ENCODE measurements at regions not wholly inside any gene's neighbourhood (a gene's known extent, or its start where the extent isn't known, plus 50 kb on each side); places are given as distances from the start of the nearest gene placed in this dataset.
"Not testable (repeated sequence)": the region's sequence is repeated elsewhere in the genome, so short reads cannot be mapped to it uniquely, and the experiment has no call there.

DNA sequence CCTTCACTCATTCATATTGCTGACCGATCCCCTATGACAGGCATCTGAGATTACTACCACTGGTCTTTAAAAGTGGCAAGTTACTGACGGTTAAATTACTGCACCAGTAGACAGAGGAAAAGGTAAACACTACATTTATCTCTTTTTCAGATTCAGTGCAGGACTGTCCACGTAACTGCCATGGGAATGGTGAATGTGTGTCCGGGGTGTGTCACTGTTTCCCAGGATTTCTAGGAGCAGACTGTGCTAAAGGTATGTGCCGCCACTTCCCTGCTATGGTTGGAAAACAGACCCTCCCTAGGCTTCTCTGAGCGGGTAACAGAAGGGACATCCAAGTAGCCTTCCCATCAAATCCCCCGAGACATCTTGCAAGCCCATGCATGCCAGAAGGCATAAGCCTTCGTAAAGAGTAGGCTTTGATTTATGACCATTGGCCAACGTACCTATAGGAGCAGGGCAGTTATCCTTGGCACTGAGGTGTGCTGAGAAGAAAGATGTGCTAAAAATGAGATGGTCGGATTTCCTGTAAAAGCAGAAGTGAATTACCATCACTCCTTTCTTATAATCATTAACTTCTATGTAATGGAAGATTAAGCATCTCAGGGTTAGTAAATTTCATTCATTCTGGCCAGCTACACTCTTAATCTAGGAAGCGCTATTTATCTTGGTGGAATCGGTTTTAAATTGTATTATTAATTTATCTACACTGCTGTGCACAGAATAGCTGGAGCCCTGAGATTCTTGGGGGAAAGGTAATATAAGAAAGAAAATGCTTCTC, 193.4 kb upstream of the WWC1 start:
- Histone ChIP-seq H3K27ac (ENCODE audit: low read depth) (no peak overlapping the region), H3K4me1 (ENCODE audit: insufficient read depth) (no peaks in the 10 kb centered on the region), H3K4me3 (ENCODE audit: low read depth, low read length) (no peak overlapping the region), H3K36me3 (ENCODE audit: insufficient read depth) (no peaks in the 10 kb centered on the region)
- no peak for DNase-seq (ENCODE audit: extremely low spot score)
- 71% methylated on average over 12 of the region's 12 CpGs for WGBS

DNA sequence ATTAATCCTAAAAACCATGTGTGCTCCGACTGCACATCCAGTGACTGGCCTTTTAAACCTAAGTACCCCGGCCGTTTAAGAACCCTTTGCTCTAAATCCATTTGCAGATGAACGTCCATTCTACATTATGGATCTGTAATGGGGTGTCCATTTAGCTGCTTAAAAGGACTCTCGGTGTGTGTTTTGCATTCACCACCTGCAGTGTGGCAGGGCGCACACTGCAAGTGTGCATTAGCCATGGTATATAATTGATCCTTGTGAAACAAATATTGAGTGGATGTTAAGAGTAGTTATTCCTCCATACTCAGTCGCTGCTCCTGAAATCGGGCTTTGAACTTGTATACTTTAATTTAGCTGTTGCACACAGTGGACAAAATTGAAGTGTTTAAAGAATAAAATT, 190.1 kb upstream of the WWC1 start:
- H3K36me3 ChIP-seq (ENCODE audit: insufficient read depth): no peaks in the 10 kb centered on the region
- no peak overlapping the region for H3K4me3 ChIP-seq (ENCODE audit: low read depth, low read length)
- WGBS: 87% methylated on average over 8 of the region's 8 CpGs
- no peaks in the 10 kb centered on the region for H3K4me1 ChIP-seq (ENCODE audit: insufficient read depth)
- H3K27ac ChIP-seq (ENCODE audit: low read depth): no peak overlapping the region
- no peak for DNase-seq (ENCODE audit: extremely low spot score)

DNA sequence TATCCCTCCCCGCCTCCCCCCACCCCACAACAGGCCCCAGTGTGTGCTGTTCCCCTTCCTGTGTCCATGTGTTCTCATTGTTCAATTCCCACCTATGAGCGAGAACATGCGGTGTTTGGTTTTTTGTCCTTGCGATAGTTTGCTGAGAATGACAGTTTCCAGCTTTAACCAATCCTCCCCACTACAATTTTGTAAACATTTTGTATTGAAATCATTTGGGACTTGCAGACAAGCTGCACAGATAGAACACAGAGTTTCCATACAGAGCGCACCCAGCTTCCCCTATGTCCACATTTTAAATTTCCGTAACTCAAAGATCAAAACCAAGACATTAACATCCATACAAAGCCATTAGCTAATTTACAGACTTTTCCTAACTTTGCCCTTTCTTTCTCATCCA, 188.4 kb upstream of the WWC1 start:
- WGBS: 82% methylated on average over 6 of the region's 6 CpGs
- not testable (repeated sequence) for H3K36me3 ChIP-seq (ENCODE audit: insufficient read depth); H3K27ac ChIP-seq (ENCODE audit: low read depth); H3K4me1 ChIP-seq (ENCODE audit: insufficient read depth); H3K4me3 ChIP-seq (ENCODE audit: low read depth, low read length); DNase-seq (ENCODE audit: extremely low spot score)

DNA sequence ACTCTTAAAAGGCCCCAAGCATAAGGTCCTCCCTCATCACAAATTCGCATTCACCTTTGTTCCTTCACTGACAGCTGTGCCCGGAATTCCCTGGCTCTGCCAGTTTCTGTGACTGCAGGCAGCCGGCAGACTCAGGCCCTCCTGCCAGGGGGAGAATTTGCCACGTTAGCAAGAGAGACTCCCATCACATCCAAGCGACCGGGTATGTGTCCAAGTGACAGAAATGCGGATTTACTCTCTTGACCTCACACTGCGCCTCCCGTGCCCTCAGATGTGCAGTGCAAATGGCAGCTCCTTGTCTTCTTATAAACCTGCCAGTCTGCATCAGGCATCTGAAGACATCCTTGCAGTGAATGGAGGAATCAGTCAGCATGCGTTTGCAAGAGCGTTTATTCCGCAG, 187.1 kb upstream of the WWC1 start:
- DNase-seq (ENCODE audit: extremely low spot score): no peak
- WGBS: 89% methylated on average over 12 of the region's 12 CpGs
- no peak overlapping the region for H3K27ac ChIP-seq (ENCODE audit: low read depth)

DNA sequence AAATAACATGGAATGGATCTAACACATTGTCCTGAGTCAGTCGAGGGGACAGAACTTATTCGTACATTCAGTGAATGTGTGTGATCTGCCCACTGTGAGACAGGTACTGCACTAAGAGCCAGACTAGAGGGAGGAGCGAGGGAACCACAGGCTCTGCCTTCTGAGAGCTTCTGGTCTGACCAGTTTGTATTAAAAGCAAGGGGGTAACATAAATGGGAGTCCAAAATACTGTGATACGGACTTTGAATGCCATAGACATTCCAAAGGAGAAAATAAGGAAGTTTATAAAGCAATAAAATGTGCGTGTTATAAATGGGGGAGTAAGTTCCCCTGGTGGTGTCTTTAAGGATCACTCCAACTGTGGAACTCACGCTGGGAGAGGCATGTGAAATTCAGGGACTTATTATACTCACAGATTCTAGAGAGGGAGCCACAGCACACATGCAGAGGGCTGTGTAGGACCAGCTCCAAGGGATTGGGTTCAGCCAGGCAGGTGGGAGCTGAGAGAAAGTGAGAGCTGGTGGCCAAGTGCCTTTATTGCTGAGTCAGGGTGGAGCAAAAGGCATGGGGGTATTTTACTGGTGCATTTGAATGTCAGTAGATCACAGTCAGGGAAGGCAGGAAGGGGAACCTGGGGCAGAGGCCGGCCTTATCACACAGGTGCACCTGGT, 186.5 kb upstream of the WWC1 start:
- H3K4me3 ChIP-seq (ENCODE audit: low read depth, low read length): no peak overlapping the region
- H3K27ac ChIP-seq (ENCODE audit: low read depth): no peak overlapping the region
- no peak for DNase-seq (ENCODE audit: extremely low spot score)
- no peaks in the 10 kb centered on the region for H3K36me3 ChIP-seq (ENCODE audit: insufficient read depth)
- 63% methylated on average over 7 of the region's 7 CpGs for WGBS
- H3K4me1 ChIP-seq (ENCODE audit: insufficient read depth): no peaks in the 10 kb centered on the region

More for the DNA sequence above, 187.1 kb upstream of the WWC1 start:
- Histone ChIP-seq H3K4me3 (ENCODE audit: low read depth, low read length) (no peak overlapping the region), H3K36me3 (ENCODE audit: insufficient read depth) (no peaks in the 10 kb centered on the region), H3K4me1 (ENCODE audit: insufficient read depth) (no peaks in the 10 kb centered on the region)

DNA sequence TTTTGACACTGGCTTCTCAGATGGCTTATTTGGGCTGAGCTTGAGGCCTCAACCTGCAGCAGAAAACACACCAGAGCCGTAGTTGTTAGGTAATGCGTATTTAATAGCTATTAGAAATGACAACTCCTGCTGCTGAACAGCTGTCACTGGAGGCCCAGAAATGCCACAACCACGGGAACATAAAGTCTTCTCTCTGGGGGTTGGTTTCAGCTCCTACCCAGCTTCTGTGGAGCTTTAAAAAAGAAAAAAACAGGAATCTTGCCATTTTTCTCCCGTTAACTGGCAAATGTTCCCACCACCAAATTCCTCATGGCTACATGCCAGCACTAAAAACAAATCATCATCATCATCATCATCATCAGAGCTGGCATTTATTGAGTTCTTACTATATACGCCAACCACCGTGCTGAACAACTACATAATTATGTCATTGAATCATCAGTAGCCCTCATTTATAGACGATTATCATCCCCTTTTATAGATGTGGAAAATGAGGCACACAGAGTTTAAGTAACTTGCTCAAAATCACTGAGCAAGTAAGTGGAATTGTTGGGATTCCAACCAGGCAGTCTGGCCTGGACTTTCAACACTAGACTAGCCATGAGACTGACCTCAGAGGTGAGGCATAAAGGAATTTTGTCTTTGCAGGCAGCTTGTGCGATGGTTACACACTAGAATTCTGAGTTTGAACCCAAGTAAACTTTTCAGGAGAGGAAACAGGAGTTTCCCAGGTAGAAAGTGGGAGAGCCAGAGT, 185.3 kb upstream of the WWC1 start:
- Histone ChIP-seq H3K27ac (ENCODE audit: low read depth) (no peak overlapping the region), H3K36me3 (ENCODE audit: insufficient read depth) (no peaks in the 10 kb centered on the region), H3K4me3 (ENCODE audit: low read depth, low read length) (no peak overlapping the region), H3K4me1 (ENCODE audit: insufficient read depth) (no peaks in the 10 kb centered on the region)
- WGBS: 54% methylated on average over 8 of the region's 8 CpGs
- no peak for DNase-seq (ENCODE audit: extremely low spot score)

DNA sequence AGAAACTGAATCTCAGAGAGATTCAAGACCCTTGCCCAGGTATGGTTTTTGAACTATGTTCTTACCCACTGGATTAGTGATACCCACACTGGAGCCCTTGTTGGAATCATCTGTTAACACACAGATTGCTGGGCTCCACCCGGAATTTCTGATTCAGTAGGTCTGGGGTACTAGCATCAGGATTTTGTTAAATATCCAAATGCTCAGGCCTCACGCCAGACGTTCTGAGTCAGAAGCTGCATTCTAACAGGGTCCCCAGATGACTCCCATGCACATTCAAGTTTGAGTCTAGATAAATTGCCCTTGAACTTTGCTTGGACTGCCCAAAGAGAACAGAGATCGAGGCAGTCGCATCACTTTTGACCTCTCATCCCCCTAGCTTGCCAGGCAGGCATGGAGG, 182.0 kb upstream of the WWC1 start:
- H3K4me3 ChIP-seq (ENCODE audit: low read depth, low read length): no peak overlapping the region
- no peak overlapping the region for H3K27ac ChIP-seq (ENCODE audit: low read depth)
- H3K4me1 ChIP-seq (ENCODE audit: insufficient read depth): no peaks in the 10 kb centered on the region
- 74% methylated on average over 5 of the region's 5 CpGs for WGBS
- H3K36me3 ChIP-seq (ENCODE audit: insufficient read depth): no peaks in the 10 kb centered on the region
- no peak for DNase-seq (ENCODE audit: extremely low spot score)

DNA sequence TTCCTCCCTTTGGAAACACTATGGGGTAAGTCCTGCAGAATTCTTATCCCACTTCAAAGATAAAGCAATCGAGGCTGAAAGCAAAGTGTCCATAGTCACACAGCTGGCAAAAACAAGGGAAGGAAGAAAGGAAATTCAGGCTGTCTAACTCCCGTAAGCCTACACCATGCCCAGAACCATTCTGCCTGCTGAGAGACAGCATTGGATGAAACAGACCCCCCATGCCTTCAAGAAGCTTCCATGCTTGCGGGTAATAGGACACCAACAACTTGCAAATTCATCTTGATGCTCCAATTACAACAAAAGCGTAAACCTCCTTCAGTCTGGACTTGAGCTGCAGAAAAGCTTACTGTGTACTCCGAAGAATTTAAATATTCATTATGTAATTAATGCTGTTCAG, 181.1 kb upstream of the WWC1 start:
- Histone ChIP-seq H3K4me1 (ENCODE audit: insufficient read depth) (no peaks in the 10 kb centered on the region), H3K4me3 (ENCODE audit: low read depth, low read length) (no peak overlapping the region), H3K27ac (ENCODE audit: low read depth) (no peak overlapping the region), H3K36me3 (ENCODE audit: insufficient read depth) (no peaks in the 10 kb centered on the region)
- DNase-seq (ENCODE audit: extremely low spot score): no peak
- 84% methylated on average over 5 of the region's 5 CpGs for WGBS

DNA sequence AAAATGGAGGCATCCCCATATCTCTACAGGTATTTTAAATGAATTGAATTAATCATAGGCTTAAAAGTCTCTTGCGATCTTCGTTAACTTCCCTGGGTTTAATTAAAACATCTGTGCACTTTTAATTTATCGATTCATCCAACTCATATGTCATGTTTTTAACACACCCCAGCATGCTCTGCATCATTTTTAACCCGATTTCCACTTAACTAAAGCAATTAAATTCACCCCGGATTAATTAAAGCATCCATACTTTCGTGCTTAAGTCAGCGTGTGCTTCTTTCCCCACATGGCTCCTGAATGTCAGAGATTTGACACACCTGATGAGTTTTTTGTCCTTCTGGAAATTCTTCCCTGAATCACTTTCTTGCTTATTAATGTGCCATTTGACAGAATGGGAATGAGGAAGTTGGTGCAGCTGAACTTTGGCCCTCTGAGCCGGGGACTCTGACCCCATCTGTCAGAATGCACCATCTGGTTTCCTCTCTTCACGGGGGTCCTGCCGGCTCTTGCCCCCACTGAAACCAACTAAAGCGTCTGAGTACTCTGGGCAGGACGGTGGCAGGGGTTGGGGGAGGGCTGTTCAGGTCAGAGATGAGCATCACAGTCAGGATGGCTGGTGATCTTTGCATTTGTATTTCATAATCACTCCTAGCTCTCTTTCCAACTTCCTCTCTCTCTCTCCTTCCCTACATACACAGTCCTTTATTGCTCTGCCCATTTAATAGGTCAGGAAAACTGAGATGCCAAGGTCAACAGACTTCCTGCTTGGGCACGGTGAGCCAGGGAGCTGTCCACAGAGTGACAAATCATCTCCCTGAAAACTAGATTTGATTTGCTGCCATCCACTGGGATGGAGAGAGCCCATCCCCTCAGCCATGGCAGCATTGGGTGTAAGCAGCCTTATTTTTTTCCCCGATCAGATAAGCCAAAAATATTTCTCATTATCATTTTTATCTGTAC, 180.3 kb upstream of the WWC1 start:
- H3K4me1 ChIP-seq (ENCODE audit: insufficient read depth): no peaks in the 10 kb centered on the region
- no peaks in the 10 kb centered on the region for H3K36me3 ChIP-seq (ENCODE audit: insufficient read depth)
- no peak overlapping the region for H3K4me3 ChIP-seq (ENCODE audit: low read depth, low read length)
- WGBS: 68% methylated on average over 14 of the region's 14 CpGs
- no peak for DNase-seq (ENCODE audit: extremely low spot score)
- H3K27ac ChIP-seq (ENCODE audit: low read depth): no peak overlapping the region

DNA sequence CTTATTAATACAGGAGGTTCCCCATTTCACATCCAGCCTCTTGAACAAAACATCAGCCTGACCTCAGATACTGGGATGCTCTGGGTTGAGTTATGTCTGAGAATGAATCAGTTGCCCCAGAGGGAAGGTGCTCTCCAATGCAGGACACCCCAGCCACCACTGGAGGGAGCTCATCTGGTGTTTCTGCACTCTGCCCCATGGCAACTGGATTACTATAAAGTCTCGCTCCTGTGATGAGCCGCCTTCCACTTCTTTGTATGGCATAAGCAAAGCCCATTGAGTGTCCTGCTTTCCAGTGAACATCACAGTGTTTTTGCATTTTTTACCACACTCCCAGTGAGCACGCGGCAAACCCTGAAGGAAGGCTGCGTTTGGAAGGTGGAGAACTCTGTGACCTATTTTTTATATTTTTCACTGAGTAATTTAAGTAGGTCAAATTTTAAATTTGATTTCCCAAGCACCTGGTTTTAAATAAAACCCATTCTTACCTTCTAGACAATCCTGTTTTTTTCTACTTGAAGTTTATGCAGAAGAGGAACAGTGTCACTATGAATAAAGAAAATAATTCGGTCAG, 176.9 kb upstream of the WWC1 start:
- Histone ChIP-seq H3K36me3 (ENCODE audit: insufficient read depth) (no peaks in the 10 kb centered on the region), H3K4me1 (ENCODE audit: insufficient read depth) (no peaks in the 10 kb centered on the region), H3K27ac (ENCODE audit: low read depth) (no peak overlapping the region), H3K4me3 (ENCODE audit: low read depth, low read length) (no peak overlapping the region)
- 73% methylated on average over 6 of the region's 6 CpGs for WGBS
- DNase-seq (ENCODE audit: extremely low spot score): no peak

DNA sequence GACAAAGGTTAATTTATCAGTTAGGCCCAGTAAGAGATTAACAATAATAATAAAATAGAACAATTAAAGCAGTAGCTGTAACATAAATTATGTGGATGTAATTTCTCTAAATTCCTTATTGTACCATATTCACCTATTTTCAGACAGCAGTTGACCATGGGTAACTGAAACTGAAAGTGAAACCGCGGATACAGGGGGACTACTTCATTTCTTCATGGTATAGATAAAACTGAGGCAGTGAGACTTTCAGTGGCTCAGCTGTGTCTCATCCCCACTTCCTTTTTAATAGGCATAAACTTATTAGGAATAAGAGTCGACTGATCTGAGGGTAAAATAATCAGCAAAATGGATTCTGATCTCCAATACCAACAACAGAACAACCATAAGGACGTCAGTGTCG, 174.0 kb upstream of the WWC1 start:
- H3K27ac ChIP-seq (ENCODE audit: low read depth): no peak overlapping the region
- no peaks in the 10 kb centered on the region for H3K36me3 ChIP-seq (ENCODE audit: insufficient read depth)
- DNase-seq (ENCODE audit: extremely low spot score): no peak
- 93% methylated on average over 5 of the region's 5 CpGs for WGBS
- H3K4me3 ChIP-seq (ENCODE audit: low read depth, low read length): no peak overlapping the region
- H3K4me1 ChIP-seq (ENCODE audit: insufficient read depth): no peaks in the 10 kb centered on the region

DNA sequence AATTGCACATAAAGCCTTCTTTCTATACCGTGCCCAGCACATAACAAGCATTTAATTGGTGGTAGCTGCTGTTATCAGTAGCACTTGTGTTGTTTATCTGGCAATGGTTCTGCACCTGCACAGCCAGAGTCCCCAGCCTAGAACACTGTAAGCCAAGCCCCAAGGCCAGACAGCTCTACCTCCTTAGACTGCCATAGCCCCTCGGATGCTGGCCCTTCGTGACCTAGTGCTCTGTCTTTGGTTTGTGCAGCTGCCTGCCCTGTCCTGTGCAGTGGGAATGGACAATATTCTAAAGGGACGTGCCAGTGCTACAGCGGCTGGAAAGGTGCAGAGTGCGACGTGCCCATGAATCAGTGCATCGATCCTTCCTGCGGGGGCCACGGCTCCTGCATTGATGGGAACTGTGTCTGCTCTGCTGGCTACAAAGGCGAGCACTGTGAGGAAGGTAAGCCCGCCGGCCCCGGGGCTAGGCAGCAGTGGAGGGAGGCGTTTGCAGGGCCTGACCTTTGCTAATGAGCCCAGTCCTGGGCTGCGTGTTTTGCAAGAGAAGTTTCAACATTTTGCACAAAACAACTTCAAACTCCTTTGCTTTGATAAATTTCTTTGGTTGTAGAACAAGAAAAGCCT, 173.3 kb upstream of the WWC1 start:
- Histone ChIP-seq H3K27ac (ENCODE audit: low read depth) (no peak overlapping the region), H3K4me1 (ENCODE audit: insufficient read depth) (no peaks in the 10 kb centered on the region), H3K4me3 (ENCODE audit: low read depth, low read length) (no peak overlapping the region), H3K36me3 (ENCODE audit: insufficient read depth) (no peaks in the 10 kb centered on the region)
- no peak for DNase-seq (ENCODE audit: extremely low spot score)
- WGBS: 62% methylated on average over 16 of the region's 16 CpGs
